ENCODE measurements at regions not wholly inside any gene's neighbourhood (a gene's known extent, or its start where the extent isn't known, plus 50 kb on each side); places are given as distances from the start of the nearest gene placed in this dataset.

DNA sequence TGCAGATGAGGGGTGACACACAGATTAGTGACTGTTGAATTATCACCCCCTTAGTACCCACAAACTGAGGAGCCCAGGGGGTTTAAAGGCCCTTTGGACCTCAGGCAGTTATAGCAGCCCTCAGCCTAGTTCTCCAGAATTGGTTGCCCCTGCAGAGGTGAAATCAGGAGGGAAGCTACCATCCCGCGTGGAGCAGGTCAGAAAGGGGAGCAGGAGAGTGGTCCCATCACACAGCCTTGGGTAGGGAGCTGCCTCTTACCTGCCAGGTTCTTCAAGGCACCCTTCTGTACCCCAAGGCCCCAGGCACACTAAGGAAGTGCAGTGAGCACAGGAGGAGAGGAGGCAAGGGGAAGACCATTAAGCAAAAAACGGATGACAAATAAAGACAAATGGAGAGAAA lies 121.2 kb upstream of the TNR start:
- no peak for DNase-seq

- no peak for DNase-seq
These were observed 120.8 kb upstream of the TNR start for GRCh38 chr1:175864183-175864582.

DNA sequence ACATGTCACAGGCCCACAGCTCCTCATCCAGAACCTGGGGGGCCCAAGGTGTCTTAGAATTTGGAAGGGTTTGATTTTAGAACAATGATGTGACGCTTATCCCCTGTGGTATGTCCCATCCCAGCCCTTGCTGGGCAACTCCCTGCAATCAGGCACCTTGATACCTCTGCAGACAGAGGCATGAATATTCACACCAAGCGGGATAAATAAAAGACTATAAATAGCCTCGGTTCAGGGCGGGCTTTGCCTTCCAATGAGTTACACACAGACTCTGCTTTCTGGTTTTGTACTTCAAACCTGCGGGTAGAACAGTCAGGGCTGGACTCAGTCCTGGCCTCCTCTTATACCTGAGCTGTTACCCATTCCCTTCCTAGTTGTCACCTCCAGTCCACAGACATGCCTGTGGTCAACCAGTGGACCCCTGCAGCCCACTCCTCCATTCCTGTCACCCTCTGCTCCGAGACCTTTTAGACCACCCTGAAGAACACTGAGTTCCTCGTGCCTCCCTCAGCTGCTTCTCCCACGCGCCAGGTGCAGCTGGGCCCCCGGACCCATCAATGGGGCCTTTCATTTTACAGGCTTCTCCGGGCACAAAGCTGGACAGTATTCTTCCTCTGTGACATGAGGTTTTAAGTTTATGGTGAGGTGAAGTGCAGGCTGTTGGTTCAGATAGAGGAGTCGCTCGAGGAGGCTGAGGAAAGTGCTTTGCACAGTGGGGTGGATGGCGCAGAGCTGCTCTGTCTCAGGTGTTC lies 120.1 kb upstream of the TNR start:
- DNase-seq: no peak

GRCh38 chr1:175862408-175862807 lies 119.0 kb upstream of the TNR start:
- DNase-seq: no peak

DNA sequence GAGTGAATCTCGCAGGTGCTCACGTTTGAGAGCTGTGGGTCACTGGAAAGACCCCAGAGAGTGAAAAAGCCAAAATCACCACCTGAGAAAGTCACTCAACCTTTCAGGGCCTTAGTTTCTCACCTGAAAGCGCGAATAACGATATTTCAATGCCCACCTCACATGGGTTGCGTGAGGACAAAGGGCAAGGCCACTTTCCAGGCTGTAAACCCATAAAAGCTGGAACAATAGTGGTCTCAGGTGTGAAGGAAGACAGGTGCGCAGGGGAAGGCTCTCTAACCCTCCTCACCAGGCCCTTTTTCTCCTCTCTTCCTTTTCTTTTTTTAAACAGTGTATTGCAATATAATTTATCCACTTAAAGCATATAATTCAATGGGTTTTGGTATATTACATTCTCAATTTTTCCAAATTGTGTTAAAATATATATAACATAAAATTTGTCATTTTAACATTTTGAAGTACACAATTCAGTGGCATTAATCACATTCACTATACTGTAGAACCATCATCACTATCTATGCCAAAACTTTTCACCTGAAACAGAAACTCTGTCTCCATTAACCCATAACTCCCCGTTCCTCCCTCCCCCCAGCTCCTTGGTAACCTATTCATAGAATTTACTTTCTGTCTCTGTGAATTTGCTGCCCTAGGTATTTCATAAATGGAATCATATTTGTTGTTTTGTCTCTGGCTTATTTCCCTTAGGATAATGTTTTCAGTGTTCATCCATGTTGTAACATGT lies 118.4 kb upstream of the TNR start:
- DNase-seq: no peak

DNA sequence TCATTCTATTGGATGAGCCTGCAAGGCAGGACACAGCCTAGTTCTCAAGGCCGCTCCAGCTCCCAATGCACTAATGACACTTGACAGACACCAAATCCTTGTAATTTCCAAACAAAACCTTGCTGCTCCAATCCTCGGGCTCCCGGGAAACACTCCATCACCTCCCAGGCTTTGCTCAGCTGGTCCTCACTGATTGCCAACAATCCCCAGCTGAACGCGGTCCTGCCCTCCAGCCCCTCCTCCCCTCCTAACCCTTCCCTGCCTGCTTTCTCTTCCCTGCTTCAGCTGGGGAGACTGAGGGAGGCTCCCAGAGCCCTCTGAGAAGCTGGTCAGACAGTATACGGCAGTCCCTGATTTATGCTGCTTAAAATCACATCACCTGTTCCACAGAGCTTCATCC lies 114.4 kb upstream of the TNR start:
- DNase-seq: peak; percentile 13

GRCh38 chr1:175853681-175854080 lies 110.3 kb upstream of the TNR start:
- DNase-seq: no peak

DNA sequence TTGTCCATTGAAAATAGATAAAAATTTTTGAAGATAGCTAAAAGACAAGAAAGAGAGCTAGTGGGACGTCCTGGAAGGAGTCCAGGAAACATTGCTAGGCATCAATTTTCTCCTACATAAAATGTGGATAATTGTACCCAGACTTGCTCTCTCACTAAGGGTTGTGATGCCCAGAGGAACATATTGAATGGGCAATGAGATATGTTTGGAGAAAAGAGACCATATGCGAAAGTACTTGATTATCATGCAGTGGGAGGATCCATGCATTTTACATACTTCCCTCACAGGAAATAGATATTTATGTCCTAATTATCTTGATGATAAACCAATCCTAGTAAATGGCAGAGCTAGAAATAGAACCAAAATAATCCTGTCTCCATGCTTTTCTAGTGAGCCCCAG lies 108.4 kb upstream of the TNR start:
- peak; percentile 14 for DNase-seq

GRCh38 chr1:175848329-175848728 lies 104.9 kb upstream of the TNR start:
- no peak for DNase-seq

GRCh38 chr1:175845985-175846384 lies 102.6 kb upstream of the TNR start:
- DNase-seq: no peak

- no peak for DNase-seq
These were observed 101.9 kb upstream of the TNR start for GRCh38 chr1:175845338-175845737.

DNA sequence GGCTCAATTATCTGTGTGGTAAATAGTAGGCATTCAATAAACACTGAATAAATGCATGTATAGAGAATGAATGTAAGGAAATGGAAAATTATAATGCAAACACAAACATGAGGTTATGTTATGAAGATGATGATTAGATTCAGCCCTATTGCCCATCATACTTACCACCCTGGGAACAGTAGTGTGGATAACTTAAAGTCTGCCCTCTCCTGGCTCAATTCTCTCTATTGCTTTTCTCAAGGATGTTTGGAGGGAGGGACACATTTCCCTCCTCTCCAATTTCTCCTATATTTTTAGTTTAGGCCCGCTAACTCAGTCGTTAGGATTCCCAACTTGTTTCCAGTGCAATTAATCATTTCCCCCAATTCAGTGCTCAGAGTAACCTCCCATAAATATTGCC lies 101.5 kb upstream of the TNR start:
- DNase-seq: no peak

GRCh38 chr1:175842550-175842949 lies 99.2 kb upstream of the TNR start:
- peak; percentile 55 for DNase-seq

- peak; percentile 94 for DNase-seq
These were observed 98.4 kb upstream of the TNR start for GRCh38 chr1:175841738-175842187.

DNA sequence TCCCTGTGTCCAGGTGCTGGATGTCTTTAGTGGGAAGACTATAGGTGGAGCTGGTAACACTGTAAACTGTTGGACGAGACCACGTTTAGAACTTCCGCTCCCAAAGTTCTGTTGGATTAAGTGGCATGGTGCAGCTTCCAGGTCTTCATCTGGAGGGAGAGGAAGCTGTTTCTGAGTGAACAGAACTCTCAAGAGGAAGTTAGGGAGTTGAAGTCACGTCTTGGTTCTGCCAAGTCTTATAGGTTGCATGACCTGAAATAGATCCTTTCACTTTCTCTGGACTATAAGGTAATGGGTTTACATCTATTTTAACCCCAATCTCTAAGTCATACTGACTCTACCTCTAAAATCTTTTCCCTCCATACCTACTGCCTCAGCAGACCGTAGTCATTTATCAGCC lies 97.4 kb upstream of the TNR start:
- DNase-seq: no peak

GRCh38 chr1:175839779-175840669 lies 96.6 kb upstream of the TNR start:
- DNase-seq: peak; percentile 68

DNA sequence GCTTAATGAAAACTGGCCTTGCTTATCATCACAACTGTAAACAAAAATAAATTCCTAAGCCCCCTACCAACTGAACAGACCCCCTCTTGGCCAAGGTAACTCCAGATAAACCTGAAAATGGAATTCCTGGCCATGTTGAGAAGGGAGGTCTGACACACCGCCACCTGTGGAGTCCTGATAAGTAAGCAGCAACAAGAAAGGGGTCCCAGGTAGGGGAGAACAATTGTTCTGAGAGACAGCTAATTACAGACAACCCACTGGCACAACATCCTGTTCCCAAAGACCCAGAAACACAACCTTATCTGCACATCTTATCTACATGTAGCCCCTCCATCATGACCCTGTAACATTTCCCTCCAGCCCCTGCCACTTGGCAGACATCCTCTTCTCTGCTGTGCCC lies 91.2 kb upstream of the TNR start:
- DNase-seq: no peak

DNA sequence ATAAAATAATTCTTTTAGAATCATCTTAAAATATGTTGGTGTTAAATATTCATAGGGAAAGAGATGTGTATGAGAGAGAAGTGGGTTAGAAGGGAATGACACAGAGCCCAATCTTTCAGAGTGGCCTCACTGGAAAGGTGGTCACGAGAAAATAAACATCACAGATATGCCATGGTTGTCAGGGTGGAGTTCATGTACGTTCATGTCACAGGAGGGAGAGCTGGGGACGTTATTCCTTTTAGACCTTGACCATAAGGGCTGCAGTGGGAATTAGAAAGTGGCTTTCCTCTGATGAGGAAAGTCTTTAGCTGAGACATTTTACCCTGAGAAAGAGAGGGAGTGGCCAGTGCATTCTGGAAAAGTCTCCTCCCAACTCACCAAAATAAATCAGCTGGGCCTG lies 90.6 kb upstream of the TNR start:
- no peak for DNase-seq

DNA sequence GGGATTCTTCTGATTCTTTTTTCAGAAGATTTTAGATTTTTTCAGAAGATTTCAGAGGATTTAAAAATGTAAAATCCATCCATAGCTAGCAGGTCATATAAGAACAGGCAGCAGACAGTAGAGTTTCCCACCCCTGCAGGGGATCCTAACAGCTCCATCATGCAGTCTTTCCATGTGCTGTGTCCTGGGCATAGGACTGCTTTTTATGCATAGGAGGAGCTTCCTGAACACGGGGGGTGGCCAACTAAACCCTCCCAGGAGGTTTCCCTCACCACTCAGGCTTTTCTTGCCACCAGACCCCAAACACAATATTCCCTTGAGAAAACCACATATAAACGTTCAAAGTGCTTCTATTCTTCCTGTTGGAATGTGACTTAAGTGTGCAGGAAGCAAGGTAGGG lies 90.1 kb upstream of the TNR start:
- no peak for DNase-seq

DNA sequence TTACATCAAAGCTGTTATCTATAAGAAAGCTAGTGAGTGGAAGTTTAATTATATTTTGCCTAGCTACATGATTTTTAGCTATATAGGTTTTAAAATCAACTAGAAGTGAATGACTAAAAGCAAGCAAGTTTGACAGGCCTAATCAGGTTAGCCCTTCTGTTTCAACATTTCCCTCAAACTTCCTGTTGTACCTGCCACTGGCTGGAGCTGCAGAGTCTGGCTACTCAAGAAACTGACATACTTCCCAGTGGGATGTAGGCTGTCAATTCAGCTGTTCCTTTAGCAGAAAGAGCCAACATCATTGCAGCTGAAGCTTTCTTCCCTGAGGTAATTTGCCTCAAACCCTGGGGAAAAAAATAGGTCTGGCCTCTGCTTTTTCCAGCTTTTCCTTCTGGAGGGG lies 87.1 kb upstream of the TNR start:
- no peak for DNase-seq

GRCh38 chr1:175829845-175830244 lies 86.5 kb upstream of the TNR start:
- no peak for DNase-seq

GRCh38 chr1:175826705-175827104 lies 83.3 kb upstream of the TNR start:
- DNase-seq: no peak

DNA sequence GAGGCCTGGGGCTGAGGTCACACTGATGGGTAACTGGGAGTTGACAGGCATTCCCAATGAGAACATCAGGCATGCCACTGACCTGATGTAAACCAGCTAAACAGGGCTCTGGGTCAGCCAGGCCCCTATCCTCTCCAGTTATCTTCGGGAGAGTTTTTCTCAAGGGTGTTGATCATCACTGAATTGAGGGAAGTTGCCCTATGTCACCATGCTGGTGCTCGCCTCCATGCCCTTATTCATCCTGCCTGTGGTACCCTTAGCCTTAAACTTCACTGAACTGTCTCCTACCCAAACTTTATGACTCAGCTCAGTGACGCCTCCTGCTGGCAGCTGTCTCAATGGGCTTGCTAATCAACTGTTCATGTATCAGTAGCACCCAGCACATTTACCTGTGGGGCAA lies 80.7 kb upstream of the TNR start:
- no peak for DNase-seq

DNA sequence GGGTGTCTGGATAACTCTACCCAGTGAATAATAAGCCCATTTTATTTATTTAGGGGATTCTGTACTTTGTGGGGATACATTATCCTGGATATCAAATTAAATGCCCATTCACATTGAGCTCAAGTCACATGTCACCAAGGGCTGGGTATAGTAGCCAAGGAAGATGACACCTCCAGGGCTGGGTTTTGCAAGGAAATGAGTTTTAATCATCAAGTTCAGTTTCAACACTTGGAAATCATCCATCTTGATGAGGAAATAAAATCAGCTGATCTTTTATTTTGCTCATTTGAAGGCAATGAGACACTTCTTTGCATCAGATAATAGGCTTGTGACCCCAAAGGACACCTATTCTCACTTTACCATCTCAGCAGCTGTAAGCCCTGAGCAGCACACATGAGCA lies 80.0 kb upstream of the TNR start:
- no peak for DNase-seq
